B cell (primary cell): ENCODE measurements at regions not wholly inside any gene's neighbourhood (a gene's known extent, or its start where the extent isn't known, plus 50 kb on each side); places are given as distances from the start of the nearest gene placed in this dataset.

ENCODE experiments used
- CTCF ChIP-seq: fragments of 200-600 bp; IDR thresholded peaks from one replicate; pipeline ENCODE4 v1.8.0; 2022; ENCODE audit warnings: antibody characterized with exemption, mild to moderate bottlenecking
- EZH2 ChIP-seq: IDR thresholded peaks from 2 replicates; pipeline ENCODE4 v1.6.1; 2012; ENCODE audit warnings: borderline replicate concordance, low read depth, mild to moderate bottlenecking, moderate library complexity, low read length; ENCODE audit not compliant: insufficient read depth, poor library complexity, severe bottlenecking

GRCh38 chr10:117444497-117445040 is 69.3 kb upstream of the PDZD8 start:
- TF ChIP-seq CTCF (no peak), EZH2 (no peak)
